ENCODE measurements at regions not wholly inside any gene's neighbourhood (a gene's known extent, or its start where the extent isn't known, plus 50 kb on each side); places are given as distances from the start of the nearest gene placed in this dataset.

GRCh38 chr10:112092519-112092918 is 91.0 kb downstream of the GPAM start:
- Histone ChIP-seq H3K4me2 (ENCODE audit: insufficient read depth, low read length) (no peak overlapping the region), H3K9ac (replicated peaks; ENCODE audit: extremely low read depth, insufficient read depth, low read length) (no peak overlapping the region), H3K9me3 (replicated peaks; ENCODE audit: control insufficient read depth, insufficient read depth, low read length) (no peaks in the 10 kb centered on the region), H4K20me1 (replicated peaks; ENCODE audit: control insufficient read depth, extremely low read depth, insufficient read depth, low read length) (no peaks in the 10 kb centered on the region), H3K79me2 (ENCODE audit: control insufficient read depth, insufficient read depth, low read length) (no peaks in the 10 kb centered on the region), H3K4me1 (ENCODE audit: control insufficient read depth, extremely low read depth, insufficient read depth, low read length) (no peaks in the 10 kb centered on the region), H3K27me3 (ENCODE audit: control insufficient read depth in 2 of 2, insufficient read depth in 2 of 2, low read length in 2 of 2) (no peaks in the 10 kb centered on the region), H3K4me3 (replicated peaks in 1 of 3; ENCODE audit: insufficient read depth in 1 of 3, low read depth in 1 of 3, low read length in 3 of 3) (no peak overlapping the region), H3K9me1 (replicated peaks; ENCODE audit: control insufficient read depth, extremely low read depth, insufficient read depth, low read length) (no peaks in the 10 kb centered on the region), H2AFZ (ENCODE audit: low read depth, low read length) (no peak overlapping the region), H3K36me3 (ENCODE audit: control insufficient read depth in 2 of 2, extremely low read depth in 1 of 2, insufficient read depth in 2 of 2, low read length in 2 of 2) (no peaks in the 10 kb centered on the region), H3K27ac (ENCODE audit: insufficient read depth, low read depth, low read length) (no peak overlapping the region)
- ChIA-PET POLR2A (no interaction called here), CTCF (no interaction called here)
- no peak for TF ChIP-seq FOS (IDR thresholded peaks at IDR 0.05; ENCODE audit: borderline replicate concordance, insufficient read depth, low read length)
- TF ChIP-seq POLR2A (IDR thresholded peaks at IDR 0.05; ENCODE audit: low read depth, low read length) = no peak
- no peak for TF ChIP-seq MAX (IDR thresholded peaks at IDR 0.05; ENCODE audit: insufficient read depth, insufficient read length)
- no peak for TF ChIP-seq JUN (IDR thresholded peaks at IDR 0.05; ENCODE audit: borderline replicate concordance, insufficient read depth, insufficient read length, low read depth)
- TF ChIP-seq POLR2AphosphoS5 (IDR thresholded peaks at IDR 0.05; ENCODE audit: insufficient read depth, low read depth, low read length) = no peak
- no peak for TF ChIP-seq CTCF (IDR thresholded peaks at IDR 0.05; ENCODE audit: extremely low read depth in 1 of 2, insufficient read depth in 1 of 2, low read depth in 1 of 2, low read length in 2 of 2)
- no peak for TF ChIP-seq GATA2 (IDR thresholded peaks at IDR 0.05; ENCODE audit: insufficient read depth, insufficient read length, low read depth, low read length)
- no peak for TF ChIP-seq MYC (IDR thresholded peaks at IDR 0.05; ENCODE audit: low read depth, low read length)
- no peak for TF ChIP-seq EZH2 (IDR thresholded peaks at IDR 0.05; ENCODE audit: borderline replicate concordance, low read depth, low read length, severe bottlenecking)
- BruUV-seq (replicated peaks) = no TSS peak
- FAIRE-seq = no peak
- dilution Hi-C loops (cut with MboI; ENCODE audit: extremely low pct_ligation_motif_present, low sequenced_read_pairs) = no loop called here
- intact Hi-C loops (cut with micrococcal nuclease) = no loop called here
- DNase-seq (ENCODE audit: low read depth, low spot score) = no peak

Measured in endothelial cell of umbilical vein (primary cell).